ENCODE measurements at regions not wholly inside any gene's neighbourhood (a gene's known extent, or its start where the extent isn't known, plus 50 kb on each side); places are given as distances from the start of the nearest gene placed in this dataset.

- TF ChIP-seq, protein P1, sequence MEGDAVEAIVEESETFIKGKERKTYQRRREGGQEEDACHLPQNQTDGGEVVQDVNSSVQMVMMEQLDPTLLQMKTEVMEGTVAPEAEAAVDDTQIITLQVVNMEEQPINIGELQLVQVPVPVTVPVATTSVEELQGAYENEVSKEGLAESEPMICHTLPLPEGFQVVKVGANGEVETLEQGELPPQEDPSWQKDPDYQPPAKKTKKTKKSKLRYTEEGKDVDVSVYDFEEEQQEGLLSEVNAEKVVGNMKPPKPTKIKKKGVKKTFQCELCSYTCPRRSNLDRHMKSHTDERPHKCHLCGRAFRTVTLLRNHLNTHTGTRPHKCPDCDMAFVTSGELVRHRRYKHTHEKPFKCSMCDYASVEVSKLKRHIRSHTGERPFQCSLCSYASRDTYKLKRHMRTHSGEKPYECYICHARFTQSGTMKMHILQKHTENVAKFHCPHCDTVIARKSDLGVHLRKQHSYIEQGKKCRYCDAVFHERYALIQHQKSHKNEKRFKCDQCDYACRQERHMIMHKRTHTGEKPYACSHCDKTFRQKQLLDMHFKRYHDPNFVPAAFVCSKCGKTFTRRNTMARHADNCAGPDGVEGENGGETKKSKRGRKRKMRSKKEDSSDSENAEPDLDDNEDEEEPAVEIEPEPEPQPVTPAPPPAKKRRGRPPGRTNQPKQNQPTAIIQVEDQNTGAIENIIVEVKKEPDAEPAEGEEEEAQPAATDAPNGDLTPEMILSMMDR (IDR thresholded peaks at IDR 0.05): no peak
- TF ChIP-seq POLR2AphosphoS5 (IDR thresholded peaks at IDR 0.05): no peak
Measured at GRCh38 chr5:82642313-82642712, 364.2 kb upstream of the RPS23 start.
